Activated CD8-positive, alpha-beta memory T cell treated with anti-CD3 and anti-CD28 coated beads, Interleukin-2, amount 50 U/mL, for 24 hours (primary cell): ENCODE measurements at regions not wholly inside any gene's neighbourhood (a gene's known extent, or its start where the extent isn't known, plus 50 kb on each side); places are given as distances from the start of the nearest gene placed in this dataset.

ENCODE experiments used
- DNase-seq: peaks from one replicate; pipeline ENCODE4 v3.0.0-alpha.2; 2020; ENCODE audit errors: extremely low read depth

- no peak for DNase-seq
Measured at GRCh38 chr17:77321649-77322513, 181.1 kb downstream of the SEC14L1 start.

DNA sequence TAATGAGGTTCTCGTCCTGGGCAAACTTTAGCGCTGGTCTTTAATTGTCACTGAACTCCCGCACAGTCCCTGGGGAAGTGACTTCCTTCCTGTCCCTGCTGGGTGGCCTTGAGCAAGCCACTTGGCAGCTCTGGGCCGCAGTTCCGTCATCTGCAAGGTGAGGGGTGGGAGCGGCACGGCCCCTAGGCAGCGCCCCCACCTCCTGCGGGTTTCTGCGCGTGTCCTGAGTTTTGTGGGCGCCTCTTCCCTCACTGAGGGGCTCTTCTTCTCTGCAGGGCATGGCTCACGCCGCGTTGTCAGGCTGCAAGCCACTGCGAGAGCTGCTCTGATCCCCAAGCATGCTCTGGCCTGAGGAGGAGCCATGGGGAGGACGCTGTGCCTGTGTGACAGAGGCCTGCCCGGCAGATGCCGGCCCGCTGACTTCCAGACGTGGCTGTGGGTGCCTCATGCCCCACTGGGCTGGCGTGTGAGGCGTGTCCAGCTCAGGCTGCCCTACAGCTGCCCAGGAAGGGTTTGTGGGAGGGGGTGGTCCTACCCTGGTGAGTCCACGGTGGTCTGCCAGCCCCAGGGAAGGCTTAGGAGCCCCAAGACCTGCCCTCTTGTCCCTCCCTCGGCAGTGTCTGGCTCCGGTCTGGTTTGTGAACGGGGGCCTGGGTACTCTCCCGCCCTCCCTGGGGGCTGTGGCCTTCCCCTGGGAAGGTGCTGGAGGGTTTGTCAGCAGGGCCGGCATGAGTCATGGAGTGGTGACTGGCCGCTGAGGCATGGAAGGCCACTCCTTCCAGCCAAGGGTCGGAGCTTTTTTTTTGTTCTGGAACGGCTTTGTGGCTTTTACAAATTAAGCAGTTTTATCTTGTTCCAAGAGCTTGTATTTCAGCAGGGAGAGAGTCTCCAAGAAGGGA is 182.0 kb downstream of the SEC14L1 start:
- no peak for DNase-seq

- DNase-seq, result no peak
Measured at GRCh38 chr17:77323413-77324171, 182.8 kb downstream of the SEC14L1 start.

GRCh38 chr17:77324227-77324626 is 183.5 kb downstream of the SEC14L1 start:
- no peak for DNase-seq

GRCh38 chr17:77325577-77326075 is 184.9 kb downstream of the SEC14L1 start:
- DNase-seq, result no peak

- no peak for DNase-seq
Measured at GRCh38 chr17:77326076-77326591, 185.4 kb downstream of the SEC14L1 start.

GRCh38 chr17:77326636-77327035 is 185.9 kb downstream of the SEC14L1 start:
- DNase-seq, result no peak

GRCh38 chr17:77327181-77327565 is 186.4 kb downstream of the SEC14L1 start:
- DNase-seq, result no peak

DNA sequence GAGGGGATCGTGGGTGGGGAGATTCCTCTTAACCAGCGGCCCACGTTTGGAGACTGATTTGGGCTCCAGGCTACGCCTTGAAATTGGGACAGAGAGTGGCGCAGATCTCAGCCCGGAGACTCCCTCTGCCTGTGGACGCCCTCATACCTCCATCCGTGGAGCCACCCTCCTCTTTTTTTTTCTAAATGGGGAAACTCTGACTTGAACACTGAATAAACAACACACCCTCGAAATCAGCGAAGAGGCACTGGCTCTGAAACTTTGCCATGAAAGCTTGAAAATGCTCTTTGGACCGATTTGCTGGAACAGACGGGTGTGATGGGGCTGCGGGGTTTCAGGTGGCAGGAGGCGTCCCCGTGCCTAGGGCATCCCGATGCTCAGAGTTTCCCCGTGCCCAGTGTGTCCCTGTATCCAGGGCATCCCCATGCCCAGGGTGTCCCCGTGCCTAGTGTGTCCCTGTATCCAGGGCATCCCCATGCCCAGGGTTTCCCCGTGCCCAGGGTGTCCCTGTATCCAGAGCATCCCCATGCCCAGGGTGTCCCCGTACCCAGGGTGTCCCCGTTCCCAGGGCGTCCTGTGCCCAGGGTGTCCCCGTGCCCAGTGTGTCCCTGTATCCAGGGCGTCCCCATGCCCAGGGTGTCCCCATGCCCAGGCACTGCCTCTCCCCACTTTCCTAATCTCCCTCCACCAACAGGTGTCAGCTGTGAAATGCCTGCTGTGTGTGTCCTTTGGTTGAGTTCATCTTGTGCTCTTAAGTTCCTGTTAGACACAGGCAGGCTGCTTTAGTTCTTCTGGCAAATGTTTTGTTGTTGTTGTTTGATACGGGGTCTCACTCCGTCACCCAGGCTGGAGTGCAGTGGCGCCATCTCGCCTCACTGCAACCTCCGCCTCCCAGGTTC is 187.0 kb downstream of the SEC14L1 start:
- no peak for DNase-seq

DNA sequence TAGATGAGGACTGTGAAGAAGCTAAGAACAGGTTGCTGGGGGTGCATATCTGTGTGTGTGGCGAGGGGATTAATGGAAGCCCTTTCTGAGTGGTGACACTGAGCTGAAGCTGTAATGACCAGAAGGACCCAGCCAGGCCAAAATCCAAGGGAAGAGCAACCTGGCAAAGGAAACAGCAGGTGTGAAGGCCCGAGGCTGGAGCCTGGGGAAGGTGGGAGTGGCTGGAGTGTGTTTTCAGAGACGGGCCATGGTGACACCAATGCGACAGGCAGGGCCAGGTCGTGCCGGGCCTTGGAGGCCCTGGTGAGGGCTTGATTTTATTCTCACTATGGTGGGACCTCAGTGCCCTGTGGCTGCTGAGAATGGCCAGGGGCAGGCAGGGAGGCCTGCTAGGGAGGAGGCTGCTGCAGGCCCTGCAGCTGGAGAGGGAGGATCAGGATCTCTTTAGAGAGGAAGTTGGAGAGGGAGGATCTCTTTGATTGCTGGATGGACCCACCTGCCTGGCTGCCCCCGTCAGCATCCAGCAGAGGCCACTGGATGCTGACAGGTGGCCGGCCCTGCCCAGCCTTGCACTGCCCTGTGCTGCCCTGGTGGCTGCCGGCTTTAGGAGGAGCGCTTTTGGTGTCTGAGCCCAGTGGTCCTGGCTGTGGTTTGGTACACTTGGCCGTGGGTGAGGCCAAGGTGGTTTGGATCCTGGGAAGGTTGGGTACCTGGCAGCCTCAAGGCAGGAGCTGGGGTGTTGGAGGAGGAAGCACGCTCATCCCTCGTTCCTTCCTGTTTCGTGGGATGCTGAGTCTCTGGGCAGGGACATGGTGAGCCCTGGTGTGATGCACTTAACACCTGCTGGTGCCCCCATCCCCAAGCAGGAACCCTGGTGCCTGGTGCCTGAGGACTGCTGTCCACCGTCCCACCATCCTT is 188.3 kb downstream of the SEC14L1 start:
- no peak for DNase-seq

DNA sequence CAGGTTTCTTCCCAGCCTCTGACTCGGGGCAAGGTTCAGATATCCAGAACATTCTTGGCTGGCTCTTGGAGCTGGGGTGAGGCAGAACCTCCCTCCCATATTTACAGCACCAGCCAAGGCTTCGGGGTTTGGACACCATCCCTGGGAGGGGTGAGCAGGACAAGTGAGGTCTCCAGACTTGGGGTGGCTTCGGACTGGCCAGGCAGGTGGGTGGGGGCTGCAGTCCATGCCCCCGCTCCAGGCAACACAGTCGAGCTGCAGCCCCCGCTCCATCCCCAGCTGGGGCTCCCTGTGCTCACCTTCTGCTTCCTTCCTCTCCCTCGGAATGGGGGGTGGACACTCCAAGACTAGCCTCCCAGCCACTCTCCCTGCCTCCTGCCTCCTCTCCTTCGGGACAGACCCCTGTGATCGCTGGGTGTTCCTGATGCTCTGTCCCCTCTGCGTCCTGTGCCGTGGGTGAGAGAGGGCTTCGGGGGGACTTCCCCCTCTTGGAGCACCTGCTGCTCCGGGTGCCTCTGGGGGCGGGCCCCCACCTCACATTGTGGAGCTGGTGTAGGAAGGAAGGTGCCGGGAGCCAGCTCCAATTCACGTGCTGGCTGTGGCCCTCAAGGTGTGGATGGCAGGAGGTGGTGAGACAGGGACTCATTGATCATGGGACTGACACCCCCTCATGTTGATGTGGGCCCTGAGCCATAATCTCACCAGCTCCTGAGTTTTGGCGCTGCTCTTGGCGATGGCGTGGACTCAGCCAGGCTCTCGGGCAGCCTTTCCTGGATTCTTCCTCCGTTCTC is 189.2 kb downstream of the SEC14L1 start:
- DNase-seq, result no peak

GRCh38 chr17:77330602-77331081 is 189.9 kb downstream of the SEC14L1 start:
- no peak for DNase-seq

- DNase-seq, result peak; percentile 96
Measured at GRCh38 chr17:77331301-77331864, 190.6 kb downstream of the SEC14L1 start.

GRCh38 chr17:77332034-77332971 is 191.5 kb downstream of the SEC14L1 start:
- no peak for DNase-seq

- no peak for DNase-seq
Measured at GRCh38 chr17:77332981-77333685, 192.4 kb downstream of the SEC14L1 start.

- no peak for DNase-seq
Measured at GRCh38 chr17:77337150-77337549, 196.4 kb downstream of the SEC14L1 start.
